IMR-90 (cell line): ENCODE measurements at regions not wholly inside any gene's neighbourhood (a gene's known extent, or its start where the extent isn't known, plus 50 kb on each side); places are given as distances from the start of the nearest gene placed in this dataset.

ENCODE experiments used
- BHLHE40 ChIP-seq: fragments of 150-350 bp; IDR thresholded peaks from 2 replicates; pipeline ENCODE4 v1.6.1; 2016; ENCODE audit warnings: mild to moderate bottlenecking, low read depth, low read length
- CEBPB ChIP-seq: IDR thresholded peaks from 2 replicates; pipeline ENCODE4 v1.6.1; 2012; ENCODE audit warnings: low read depth, low read length, improper control_type of control experiment
- MAFK ChIP-seq: IDR thresholded peaks from 2 replicates; pipeline ENCODE4 v1.6.1; 2012; ENCODE audit warnings: low read depth, low read length, improper control_type of control experiment
- MAZ ChIP-seq: IDR thresholded peaks from 2 replicates; pipeline ENCODE4 v1.6.1; 2012; ENCODE audit warnings: low read depth, mild to moderate bottlenecking, low read length, improper control_type of control experiment, moderate library complexity, borderline replicate concordance
- MXI1 ChIP-seq: IDR thresholded peaks from 2 replicates; pipeline ENCODE4 v1.6.1; 2012; ENCODE audit warnings: low read depth, mild to moderate bottlenecking, low read length, moderate library complexity, borderline replicate concordance
- NFE2L2 ChIP-seq: fragments of 150-350 bp; IDR thresholded peaks from 2 replicates; pipeline ENCODE4 v1.6.1; 2016; ENCODE audit warnings: low read depth, mild to moderate bottlenecking, low read length
- POLR2A ChIP-seq: IDR thresholded peaks from 2 replicates; pipeline ENCODE4 v1.6.1; 2012; ENCODE audit warnings: mild to moderate bottlenecking, low read depth, low read length
- RAD21 ChIP-seq: IDR thresholded peaks from 2 replicates; pipeline ENCODE4 v1.6.1; 2012; ENCODE audit warnings: low read length, improper control_type of control experiment
- RCOR1 ChIP-seq: IDR thresholded peaks from 2 replicates; pipeline ENCODE4 v1.6.1; 2012; ENCODE audit warnings: mild to moderate bottlenecking, low read length, improper control_type of control experiment; ENCODE audit not compliant: insufficient replicate concordance
- RFX5 ChIP-seq: IDR thresholded peaks from 2 replicates; pipeline ENCODE4 v1.8.0; 2012; ENCODE audit warnings: low read depth, mild to moderate bottlenecking, low read length, moderate library complexity
- SMC3 ChIP-seq: fragments of 150-350 bp; IDR thresholded peaks from 2 replicates; pipeline ENCODE4 v1.6.1; 2016; ENCODE audit warnings: low read depth, mild to moderate bottlenecking, antibody characterized with exemption, low read length, moderate library complexity
- TF ChIP-seq, protein P1 (sequence below): conservative IDR thresholded peaks from 2 replicates; pipeline ENCODE4 v1.5.1; 2012; ENCODE audit warnings: mild to moderate bottlenecking, low read depth, low read length, improper control_type of control experiment

DNA sequence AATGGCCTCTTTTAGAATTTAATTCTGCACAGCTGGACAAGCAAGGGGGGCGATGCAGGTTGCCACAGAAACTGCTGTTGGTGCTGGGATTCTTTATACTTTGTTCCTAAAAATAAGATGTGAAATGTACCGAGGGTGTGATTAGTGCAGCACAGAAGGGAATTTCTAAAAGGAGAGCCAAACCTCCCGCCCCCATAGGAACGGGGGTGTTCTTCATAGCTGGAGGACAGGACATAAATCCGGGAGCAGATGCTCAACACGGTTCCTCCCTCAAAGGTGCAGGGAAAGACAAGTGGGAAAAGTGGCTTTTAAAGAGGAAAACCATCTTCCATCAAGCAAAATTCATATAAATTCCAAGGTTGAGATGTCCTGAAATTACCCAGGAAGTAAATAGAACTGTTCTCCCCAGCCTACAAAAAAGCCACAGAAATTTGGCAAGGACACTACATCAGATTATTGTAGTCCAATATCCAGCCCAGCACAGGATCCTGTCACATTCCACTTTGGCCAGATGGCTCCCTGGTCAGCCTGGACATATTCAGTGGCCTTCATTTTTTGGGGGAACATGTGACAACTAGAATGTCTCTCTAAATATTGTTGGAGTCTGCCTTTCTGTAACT lies 51.4 kb upstream of the TMX1 start:
- TF ChIP-seq MAFK (no peak), CEBPB (no peak), POLR2A (no peak), MAZ (no peak), SMC3 (no peak), RAD21 (no peak), RFX5 (no peak), RCOR1 (no peak), MXI1 (no peak), BHLHE40 (no peak), NFE2L2 (no peak)
- TF ChIP-seq, protein P1, sequence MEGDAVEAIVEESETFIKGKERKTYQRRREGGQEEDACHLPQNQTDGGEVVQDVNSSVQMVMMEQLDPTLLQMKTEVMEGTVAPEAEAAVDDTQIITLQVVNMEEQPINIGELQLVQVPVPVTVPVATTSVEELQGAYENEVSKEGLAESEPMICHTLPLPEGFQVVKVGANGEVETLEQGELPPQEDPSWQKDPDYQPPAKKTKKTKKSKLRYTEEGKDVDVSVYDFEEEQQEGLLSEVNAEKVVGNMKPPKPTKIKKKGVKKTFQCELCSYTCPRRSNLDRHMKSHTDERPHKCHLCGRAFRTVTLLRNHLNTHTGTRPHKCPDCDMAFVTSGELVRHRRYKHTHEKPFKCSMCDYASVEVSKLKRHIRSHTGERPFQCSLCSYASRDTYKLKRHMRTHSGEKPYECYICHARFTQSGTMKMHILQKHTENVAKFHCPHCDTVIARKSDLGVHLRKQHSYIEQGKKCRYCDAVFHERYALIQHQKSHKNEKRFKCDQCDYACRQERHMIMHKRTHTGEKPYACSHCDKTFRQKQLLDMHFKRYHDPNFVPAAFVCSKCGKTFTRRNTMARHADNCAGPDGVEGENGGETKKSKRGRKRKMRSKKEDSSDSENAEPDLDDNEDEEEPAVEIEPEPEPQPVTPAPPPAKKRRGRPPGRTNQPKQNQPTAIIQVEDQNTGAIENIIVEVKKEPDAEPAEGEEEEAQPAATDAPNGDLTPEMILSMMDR = no peak
